T1000 (cell line): ENCODE measurements at regions not wholly inside any gene's neighbourhood (a gene's known extent, or its start where the extent isn't known, plus 50 kb on each side); places are given as distances from the start of the nearest gene placed in this dataset.

Experiments
- DNase-seq: peaks from one replicate; lab custom pipeline; 2025; ENCODE audit warnings: mixed read lengths; lab: John Stamatoyannopoulos, UW

DNA sequence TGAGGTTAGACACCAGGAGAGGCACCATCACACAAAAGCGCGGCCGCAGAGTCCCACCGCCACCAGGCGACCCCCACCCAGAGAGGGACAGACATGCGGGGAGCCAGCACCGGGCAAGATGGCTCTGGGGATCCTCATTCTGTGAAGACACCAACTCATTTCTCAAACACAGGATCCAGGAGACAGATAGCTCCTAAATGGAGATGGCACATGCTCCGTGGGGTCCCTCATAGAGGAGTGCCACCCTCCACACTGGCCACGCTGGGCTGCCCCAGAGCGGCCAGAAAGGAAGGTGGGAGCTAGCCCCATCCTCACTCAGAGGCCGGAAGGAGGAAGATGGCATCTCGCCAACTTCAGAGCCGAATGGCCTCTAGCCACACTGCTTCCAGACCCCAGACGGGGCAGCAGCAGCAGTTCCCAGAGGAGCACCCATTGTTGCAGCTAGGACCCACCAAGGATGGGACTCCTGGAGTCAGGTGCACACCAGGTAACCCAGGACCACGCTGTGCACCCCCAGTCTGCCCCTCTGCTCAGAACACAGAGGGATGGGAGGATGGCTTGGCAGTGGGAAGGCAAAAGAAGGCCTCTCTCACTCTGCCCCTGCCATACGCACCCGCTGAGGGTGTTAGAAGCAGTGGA lies 78.6 kb downstream of the ZIC5 start:
- no peak for DNase-seq

DNA sequence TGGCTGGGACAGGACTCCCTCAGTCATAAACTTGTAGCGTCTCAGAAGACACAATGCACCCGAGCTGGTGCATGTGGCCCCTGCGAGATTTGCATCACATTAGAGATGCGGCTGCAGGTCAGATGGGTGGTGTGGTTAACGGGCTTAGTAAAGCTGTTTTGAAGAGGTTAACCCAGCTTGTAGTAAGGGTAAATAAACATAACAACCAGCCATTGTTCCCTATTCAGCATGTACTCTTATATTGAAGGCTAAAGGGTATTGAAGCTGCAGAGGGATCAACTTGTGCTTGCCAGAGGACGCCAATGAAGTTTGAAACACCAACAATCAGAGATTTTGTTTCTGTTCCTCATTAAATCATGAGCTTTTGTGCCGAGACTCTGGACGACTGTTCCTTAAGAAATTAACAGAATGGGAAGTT lies 79.4 kb downstream of the ZIC5 start:
- no peak for DNase-seq

DNA sequence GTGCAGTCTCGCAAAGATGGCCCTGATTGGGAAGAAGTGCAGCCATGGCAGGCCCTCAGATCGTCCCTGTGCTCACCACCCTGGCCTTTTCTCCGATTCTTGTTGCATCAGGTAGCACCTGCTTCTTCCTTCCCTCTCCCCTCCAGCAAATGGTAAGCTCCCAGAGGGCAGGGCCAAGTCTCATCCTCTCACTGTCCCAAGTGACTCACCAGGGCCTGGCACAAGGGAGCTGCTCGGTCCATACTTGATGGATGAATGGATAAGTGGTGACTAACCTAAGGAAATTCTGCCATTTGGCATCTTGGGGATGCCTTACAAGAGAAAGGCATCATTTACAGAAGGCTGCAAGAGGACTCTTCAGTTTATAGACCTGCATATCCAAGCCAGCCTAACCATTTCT lies 84.9 kb downstream of the ZIC5 start:
- no peak for DNase-seq

DNA sequence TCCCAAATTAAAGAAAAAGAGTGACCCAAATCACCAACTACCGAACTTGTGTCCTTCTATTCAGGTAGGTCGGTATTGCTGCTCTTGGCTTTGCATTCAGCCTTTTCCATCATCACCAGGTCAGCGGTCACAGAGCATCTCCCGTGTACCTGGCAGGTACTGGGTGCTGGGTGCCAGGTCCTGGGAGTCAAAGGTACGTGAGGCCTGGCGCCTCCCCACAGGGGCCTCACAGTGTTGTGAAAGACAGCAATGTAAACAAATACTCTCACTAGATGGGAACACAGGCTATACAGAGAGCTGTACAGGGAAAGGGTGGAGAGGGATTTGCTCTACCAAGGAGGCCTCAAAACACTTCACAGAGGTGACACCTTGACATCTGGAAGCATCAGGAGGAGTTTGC lies 86.7 kb downstream of the ZIC5 start:
- DNase-seq: no peak

DNA sequence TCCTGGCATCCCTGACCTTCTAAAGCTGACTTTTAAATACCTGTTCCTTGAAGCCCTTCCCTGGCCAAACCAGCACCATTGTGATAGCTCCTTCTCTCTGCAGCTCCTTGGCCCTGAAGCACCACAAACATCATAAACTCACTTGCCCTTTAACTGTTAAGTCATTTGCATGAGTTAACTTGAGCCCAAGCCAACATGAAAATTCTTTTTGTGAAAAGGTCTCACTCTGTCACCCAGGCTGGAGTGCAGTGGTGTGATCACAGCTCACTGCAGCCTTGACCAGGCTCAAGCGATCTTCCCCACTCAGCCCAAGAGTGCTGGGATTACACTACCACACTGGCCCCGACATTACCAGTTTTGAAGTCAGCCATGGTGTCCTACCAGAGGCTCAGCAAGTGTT lies 87.8 kb downstream of the ZIC5 start:
- DNase-seq: no peak

DNA sequence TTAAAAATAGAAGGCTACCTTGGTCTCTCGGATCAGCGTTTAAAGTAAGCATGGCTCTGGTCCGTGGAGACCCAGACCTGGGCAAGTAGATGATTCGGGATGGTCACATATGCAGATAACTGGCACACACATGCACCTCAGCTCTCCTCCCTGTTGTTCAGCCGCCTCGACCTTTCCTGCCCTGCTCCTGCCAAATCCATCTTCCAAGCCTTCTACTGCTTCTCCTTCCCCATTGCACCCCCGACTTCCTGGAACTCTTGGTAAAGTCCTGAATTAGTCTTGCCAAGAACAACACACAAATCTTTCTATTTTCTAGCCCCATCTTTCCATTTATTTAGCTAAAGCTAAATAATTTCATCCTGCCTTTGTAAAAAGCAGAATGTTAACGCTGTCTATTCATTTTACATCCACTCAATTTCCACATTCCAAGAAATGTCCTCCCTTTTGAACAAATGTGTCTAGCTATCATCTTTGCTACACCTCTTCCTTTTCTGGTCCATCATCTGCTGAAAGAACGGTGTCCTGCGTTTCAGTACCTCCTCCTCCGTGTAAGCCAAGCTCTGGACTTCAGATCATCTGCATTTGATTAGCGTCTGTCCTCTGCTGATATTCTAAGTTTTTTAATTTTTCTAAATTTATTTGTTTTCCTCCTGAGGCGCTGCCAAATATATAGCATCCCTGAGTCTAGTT lies 92.5 kb downstream of the ZIC5 start:
- DNase-seq: no peak

DNA sequence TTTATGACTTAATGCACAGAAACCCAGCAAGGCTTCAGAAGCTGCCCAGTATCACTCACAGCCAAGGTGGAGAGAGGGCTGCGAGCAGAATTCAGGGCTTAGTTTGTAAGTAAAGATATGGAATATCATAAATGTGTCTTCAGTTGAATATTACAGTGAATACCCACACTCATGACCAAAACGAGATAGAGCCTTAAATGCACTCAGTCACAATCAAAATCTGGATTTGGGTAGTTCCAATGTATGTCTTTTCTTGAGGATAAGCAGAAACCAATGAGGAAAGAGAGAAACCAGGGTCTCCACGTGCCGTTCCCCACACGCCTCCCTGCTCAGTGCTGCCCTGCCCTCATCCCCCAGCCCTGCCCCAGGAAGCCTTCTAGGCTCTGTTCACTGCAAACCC lies 94.9 kb downstream of the ZIC5 start:
- no peak for DNase-seq

DNA sequence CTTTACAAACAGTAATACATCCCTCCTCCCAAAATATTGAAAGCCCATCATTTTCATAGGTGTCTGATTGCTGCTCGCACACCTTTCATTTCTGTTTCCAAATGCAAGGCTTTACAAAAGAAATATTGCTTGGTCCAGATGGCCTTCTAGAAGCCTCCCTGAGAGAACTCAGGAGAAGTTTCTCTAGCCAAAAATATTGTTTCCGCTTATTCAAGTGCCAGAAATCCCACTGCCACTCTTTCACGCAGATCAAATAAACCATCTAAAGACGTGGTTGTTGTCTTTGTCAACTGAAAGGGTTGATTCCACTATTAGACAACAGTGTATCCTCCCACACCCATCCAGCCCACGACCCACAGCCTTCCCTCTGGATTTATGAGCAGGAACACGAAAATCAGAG lies 96.2 kb downstream of the ZIC5 start:
- DNase-seq: no peak

DNA sequence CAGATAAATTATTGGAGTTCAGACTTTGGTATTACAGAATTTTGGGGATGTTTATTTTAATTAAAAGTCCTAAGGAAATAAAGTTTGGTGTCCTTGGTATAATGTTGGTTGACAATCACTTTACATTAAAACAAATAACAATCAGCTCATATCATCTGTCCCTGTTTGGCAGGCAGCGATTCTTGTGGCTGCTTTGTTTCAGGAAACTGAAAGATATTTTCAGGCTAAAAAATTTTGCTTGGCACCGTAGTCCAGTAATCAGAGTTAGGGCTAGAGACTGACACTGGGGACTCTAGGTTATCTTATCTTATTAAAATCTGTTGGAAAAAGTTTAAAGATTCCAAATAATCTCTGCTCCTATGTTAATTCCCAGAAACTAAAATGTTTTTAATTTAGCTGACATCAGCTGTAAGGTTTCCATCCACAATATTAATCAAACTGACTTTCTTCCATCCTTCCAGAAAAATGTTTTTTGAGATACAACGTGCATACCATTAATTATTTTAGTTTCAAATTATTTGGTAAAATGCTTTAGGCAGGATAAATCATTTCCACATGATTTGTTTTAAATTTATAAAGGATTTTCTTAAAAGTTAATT lies 97.6 kb downstream of the ZIC5 start:
- DNase-seq: no peak

DNA sequence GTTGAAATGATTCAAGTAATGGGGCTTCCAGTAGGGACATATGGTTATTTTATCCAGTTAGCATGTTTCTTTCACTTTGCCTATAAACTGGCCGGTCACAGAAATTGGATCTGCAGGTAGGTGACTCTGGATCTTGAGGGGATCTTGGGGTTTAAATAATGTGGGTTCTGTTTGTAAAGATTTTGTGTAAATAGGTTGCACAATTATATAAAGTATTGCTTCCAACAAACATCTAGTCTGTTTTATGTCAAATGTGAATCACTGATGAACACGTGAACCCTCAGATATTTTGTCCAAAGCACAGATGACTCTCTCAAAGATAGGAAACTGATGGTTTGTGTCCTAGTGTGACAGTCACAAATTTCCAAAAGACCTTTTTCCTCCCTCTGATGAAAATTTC lies 98.4 kb downstream of the ZIC5 start:
- DNase-seq: no peak

DNA sequence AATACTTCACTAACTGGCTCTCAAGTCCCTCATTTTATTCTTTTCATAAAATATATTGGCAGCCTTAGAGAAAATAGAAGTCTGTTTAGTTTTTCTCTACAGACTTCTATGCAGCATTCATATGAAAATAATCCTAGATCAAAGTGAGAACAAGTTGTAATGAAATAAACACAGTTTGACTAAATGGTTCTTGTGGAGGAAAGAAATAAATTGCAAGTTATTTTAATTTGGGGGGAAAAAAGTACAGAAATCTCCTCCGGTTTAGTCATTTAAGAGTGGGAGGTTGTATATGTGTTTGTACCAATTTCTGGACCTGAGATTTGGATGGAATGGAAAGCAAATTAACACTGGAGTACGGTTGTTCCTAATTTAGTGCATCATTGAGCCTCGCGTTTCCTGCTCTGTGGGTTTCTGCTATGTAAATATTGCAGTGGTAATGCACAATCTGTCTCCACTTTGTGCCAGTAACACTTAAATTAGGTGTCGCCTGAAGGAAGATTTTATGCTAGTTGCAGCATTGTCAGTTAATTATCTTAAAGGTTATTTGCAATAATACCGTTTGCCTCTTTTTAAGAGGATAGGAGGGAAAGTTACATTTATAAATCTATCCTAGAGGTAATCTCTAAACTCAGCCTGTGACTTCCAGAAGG lies 100.2 kb downstream of the ZIC5 start:
- no peak for DNase-seq

DNA sequence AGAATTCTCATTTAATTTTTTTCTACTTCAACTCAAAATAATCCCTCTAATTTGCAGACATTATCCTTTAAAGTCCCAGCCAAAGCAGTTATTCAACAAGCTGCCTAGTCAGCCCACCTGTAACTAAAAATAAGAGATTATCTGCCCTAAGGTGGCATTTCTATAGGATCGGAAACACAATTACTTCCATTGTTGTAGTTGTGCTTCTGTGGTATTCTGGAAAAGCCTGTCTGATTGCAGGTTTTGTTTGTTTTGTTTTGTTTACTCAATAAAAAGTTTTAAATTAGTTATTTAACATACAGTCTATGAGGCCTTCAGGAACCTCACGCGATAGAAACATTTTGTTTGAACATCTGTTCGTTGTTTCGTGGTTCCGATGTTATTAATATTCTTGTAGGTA lies 101.0 kb downstream of the ZIC5 start:
- DNase-seq: no peak

DNA sequence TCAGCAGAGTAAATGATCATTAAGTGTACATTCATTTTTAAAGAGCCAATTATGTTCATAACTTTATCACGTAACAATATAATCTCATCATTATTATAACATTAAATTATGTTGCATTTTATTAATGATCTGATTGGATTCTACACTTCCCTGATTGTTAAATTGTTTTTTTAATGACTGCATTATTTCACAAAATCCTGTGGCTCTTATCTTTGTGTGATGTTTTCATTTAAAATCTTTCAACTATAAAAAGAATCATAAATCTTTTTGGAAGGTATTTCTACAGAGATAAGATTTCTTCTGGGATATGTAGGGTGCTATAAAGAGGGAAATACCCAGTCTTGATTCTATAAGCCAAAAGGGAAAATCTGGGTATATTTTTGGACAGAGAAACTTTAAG lies 101.7 kb downstream of the ZIC5 start:
- DNase-seq: no peak

DNA sequence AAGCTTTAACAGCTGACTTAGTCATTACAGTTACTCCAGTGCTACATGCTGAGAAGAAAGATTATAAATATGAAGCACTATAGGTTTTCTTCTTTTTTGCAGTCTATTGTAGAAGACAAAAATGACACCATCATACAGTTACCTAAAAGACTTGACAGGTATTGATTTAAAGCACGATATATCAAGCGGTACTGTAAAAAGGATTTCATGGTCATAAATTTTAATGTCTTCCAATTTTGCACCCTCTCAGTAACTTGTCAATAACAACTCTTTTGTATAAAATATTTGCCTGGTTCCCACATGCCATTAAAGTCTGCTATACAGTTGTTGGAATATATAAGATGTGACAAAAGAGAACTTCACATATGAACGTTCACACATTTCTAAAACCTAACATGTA lies 102.8 kb downstream of the ZIC5 start:
- DNase-seq: no peak

DNA sequence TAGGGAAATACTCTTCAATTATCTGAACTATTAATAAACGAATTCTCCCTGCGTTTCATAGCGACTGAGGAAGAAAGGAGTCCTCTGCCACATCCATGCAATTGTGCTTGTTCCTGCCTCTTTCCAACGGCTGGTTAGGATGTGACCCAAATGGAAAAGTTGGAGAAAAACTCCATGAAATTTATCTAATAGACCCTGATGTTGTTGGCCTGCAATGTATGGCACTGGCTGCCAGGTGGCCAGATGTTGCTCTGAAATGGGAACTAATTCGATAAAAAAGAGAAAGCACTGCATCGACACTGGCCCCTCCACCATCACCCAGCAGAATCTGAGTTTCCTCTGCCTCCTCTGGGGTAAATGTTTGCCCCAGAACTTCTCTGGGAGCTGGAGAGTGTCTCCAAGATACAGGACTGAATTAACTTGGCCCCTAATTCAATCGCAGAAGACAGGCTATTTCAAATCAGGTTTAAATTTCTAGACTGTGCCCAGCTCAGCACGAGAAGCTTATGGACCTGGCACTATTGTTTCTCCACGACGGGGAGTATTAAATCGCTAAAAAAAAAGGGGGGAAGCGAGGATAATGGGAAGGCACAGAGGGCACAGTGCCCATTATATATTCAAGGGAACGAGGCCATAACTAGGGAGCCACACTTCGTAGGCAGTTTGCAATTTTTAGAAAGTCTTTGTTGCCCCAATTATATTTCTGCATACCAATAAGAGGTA lies 103.9 kb downstream of the ZIC5 start:
- no peak for DNase-seq

DNA sequence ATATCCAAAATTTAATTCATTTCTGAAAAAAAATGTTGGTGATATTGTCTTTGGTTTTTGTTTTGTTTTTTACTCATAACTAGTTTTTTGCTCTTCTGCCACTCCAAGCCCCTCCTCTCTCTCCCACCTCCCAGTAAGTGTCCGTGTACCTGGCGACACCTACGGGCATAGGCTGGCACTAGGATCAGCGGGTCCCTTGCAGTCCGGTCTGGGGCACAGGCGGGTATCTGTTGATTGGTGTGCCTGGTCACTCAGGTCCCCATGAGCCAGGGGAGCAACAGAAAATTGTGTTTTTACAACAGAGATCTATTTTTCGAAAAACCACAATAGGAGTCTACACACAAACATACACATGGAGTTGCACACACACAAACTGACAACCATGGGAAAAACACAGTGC lies 104.8 kb downstream of the ZIC5 start:
- no peak for DNase-seq

DNA sequence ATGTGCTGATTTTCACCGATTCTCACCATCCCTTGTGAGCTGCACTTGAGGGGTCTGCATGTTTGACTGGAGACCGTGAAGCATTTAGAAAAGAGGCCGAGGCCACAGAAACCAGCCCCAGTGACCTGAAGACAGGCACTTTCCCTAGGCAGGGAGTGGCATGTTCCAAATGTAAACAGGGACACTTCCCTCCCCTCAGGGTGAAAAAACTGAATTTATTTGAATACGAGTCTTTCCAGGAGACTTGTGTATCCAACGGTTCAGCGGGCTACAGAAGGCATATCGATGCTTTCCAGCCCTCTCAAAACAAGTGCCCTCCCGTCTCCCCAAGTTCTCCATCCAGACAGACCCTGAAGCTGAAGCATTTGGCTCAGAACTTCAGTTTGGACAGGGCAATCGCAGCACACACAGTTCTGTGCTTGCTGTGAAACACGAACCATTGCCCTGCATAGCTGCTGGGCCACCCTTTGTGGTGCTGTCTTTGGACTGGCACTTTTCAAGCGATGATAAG lies 106.1 kb downstream of the ZIC5 start:
- no peak for DNase-seq

DNA sequence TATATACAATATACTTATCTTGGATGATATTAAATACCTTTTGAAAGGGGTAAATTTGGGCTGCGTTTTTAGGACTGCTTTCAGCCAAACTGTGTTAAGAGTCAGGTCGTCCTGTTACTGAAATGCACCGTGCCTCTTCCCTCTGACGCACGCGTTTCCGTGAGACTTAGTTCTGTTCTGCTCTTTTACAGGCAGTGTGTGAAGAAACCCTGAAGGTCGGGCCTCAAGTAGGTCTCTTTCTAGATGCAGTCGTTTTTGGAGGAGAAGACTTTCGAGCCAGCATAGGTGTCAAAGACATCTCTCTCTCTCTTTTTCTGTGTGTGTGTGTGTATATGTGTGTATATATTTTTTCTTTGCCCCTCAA lies 107.0 kb downstream of the ZIC5 start:
- DNase-seq: no peak

DNA sequence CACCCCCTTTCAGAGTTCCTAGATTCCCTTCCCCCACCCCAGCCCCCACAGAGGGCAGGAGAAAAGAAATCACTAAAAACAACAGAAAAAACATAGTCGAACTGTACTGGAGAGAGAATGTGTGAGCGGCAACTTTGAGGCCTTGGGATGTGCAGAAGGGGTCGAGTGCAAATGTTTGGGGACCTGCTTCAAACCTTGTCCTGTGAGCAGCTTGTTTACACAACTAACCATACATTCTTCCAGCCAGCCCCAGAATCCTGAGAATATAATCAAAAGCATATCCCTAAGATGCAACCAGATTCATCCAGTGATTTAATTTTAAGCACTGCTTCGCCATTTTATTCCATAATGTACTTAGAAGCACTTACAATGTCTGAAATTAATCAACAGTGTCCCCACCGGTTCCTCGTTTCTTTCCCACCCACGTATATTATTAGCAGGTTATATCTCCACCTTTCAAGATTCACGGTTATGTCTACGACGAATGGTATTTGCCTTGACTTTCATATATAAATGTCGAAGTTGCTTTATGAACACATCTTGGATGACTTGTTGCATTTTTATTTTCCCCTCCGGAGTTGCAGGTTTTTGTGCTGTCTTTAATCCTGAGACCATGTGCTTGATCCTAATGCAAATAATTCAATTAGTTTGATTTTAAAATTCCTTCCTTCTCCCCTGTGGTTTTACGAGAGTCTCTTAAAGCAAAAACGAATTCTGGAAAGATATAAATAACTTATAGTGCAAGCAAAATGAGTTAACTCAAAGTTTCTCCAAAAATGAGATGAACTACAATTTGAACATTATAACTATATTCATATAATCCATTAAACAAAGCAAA lies 107.6 kb downstream of the ZIC5 start:
- DNase-seq: no peak

DNA sequence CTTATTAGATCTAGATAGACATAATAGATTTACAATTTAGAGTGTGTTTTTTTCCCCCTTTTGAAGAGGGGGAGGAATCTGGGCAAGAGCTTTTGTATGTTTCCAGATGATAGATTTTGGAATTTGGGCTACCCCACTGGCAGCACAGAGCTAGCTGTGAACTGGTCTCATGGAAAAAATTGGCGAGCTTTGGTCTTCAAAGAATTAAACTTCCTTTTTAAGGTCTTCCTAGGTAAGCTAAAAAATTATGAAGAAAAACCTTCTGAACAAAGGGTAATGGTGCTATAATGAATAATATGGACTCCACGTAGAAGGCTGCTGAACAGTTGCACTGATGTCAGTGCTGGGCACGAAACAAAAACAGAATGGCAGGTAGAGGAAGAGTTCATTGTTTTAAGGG lies 109.3 kb downstream of the ZIC5 start:
- DNase-seq: no peak

DNA sequence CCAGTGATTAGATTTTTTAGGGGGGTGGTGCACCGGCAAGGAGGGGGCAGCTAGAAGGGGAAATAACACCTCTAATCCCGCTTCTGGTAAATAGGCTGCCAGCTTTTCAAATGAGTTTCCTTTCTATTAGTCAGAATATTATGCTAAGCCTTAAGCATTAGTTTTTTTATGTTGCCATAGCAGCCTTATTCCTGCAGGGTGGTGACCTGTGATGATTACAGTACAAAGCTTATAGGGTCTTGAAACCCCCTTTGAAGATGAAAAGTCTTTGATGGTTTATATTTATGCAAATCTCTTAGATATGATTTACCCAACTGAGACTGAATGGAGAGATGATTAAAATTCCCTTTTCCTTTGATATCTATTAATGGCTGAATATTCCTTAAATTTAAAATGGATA lies 109.8 kb downstream of the ZIC5 start:
- DNase-seq: no peak

DNA sequence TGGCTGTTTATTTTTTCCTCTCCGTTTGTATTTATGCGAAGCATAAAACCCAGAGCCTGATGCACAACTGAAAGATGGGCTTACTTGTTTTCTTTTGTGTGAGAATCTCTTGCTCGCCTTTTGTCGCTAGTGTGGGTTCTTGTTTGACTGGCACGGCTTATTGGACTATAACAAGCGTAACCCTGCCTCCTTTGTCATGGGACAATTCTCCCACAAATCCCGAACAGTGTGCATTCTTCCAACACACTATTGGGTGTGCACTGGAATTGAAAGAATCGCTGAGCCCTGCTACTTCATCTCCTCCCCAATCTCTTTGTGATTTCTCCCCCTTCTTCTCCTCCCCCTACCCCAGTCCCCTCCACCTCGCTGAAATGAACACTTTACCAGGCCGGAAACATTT lies 110.8 kb downstream of the ZIC5 start:
- DNase-seq: no peak
